GM23248 (cell line): ENCODE measurements at regions not wholly inside any gene's neighbourhood (a gene's known extent, or its start where the extent isn't known, plus 50 kb on each side); places are given as distances from the start of the nearest gene placed in this dataset. TPM values are rescaled to one million over a fixed set of nuclear protein-coding genes. Genes with fewer than 3 reads are reported as not detected.

Experiments
- DNase-seq: peaks from one replicate; pipeline ENCODE4 v3.0.0-alpha.2; 2015
- H2AFZ ChIP-seq: fragments of 200-600 bp; sonication (generic); 2 replicates; pipeline ENCODE4 v1.6.1; 2016; ENCODE audit warnings: antibody characterized with exemption
- H3F3A ChIP-seq: fragments of 200-600 bp; sonication (generic); 2 replicates; pipeline ENCODE4 v1.6.1; 2016; ENCODE audit warnings: mild to moderate bottlenecking, antibody characterized with exemption, mixed run types; ENCODE audit not compliant: insufficient read depth
- H3K27ac ChIP-seq: fragments of 200-600 bp; sonication (generic); 2 replicates; pipeline ENCODE4 v1.5.1; 2016; ENCODE audit warnings: mild to moderate bottlenecking
- H3K27me3 ChIP-seq: fragments of 200-600 bp; sonication (generic); replicated peaks from 2 replicates; pipeline ENCODE4 v1.6.1; 2016; ENCODE audit warnings: mild to moderate bottlenecking; ENCODE audit not compliant: insufficient read depth
- H3K36me3 ChIP-seq: fragments of 200-600 bp; sonication (generic); 2 replicates; pipeline ENCODE4 v1.6.1; 2016; ENCODE audit warnings: low read depth, mild to moderate bottlenecking
- H3K4me1 ChIP-seq: fragments of 200-600 bp; sonication (generic); 2 replicates; pipeline ENCODE4 v1.6.1; 2016; ENCODE audit warnings: mild to moderate bottlenecking; ENCODE audit not compliant: insufficient read depth
- H3K4me2 ChIP-seq: fragments of 200-600 bp; sonication (generic); one replicate; pipeline ENCODE4 v1.6.1; 2016; ENCODE audit warnings: mild to moderate bottlenecking; ENCODE audit not compliant: unreplicated experiment
- H3K4me3 ChIP-seq: fragments of 200-600 bp; sonication (generic); 2 replicates; pipeline ENCODE4 v1.5.1; 2016; ENCODE audit warnings: mild to moderate bottlenecking
- H3K79me2 ChIP-seq: fragments of 200-600 bp; sonication (generic); 2 replicates; pipeline ENCODE4 v1.6.1; 2016; ENCODE audit warnings: mild to moderate bottlenecking; ENCODE audit not compliant: insufficient read depth
- H3K9ac ChIP-seq: fragments of 200-600 bp; sonication (generic); 2 replicates; pipeline ENCODE4 v1.6.1; 2016; ENCODE audit warnings: mild to moderate bottlenecking
- H3K9me2 ChIP-seq: fragments of 200-600 bp; sonication (generic); 2 replicates; pipeline ENCODE4 v1.6.1; 2016; ENCODE audit warnings: mixed run types, mild to moderate bottlenecking, moderate library complexity; ENCODE audit not compliant: insufficient read depth
- H3K9me3 ChIP-seq: fragments of 200-600 bp; sonication (generic); one replicate; pipeline ENCODE4 v1.6.1; 2017; ENCODE audit warnings: low read depth
- H4K20me1 ChIP-seq: fragments of 200-600 bp; sonication (generic); 2 replicates; pipeline ENCODE4 v1.6.0; 2016; ENCODE audit not compliant: insufficient read depth
- EZH2 ChIP-seq: fragments of 200-600 bp; sonication (generic); IDR thresholded peaks from 2 replicates; pipeline ENCODE4 v1.6.1; 2018; ENCODE audit warnings: antibody characterized with exemption, mild to moderate bottlenecking; ENCODE audit not compliant: insufficient read depth, poor library complexity, severe bottlenecking
- EZH2phosphoT487 ChIP-seq: fragments of 200-600 bp; sonication (generic); IDR thresholded peaks from 2 replicates; pipeline ENCODE4 v1.6.1; 2018; ENCODE audit warnings: antibody characterized with exemption, moderate library complexity, mild to moderate bottlenecking, low read depth; ENCODE audit not compliant: insufficient read depth
- WGBS, 2 experiments: methylation state at CpG; one replicate each; pipeline ENCODE4 v1.1.6; 2015 to 2017; ENCODE audit warnings: low lambda C conversion rate in 2 of 2, low coverage in 1 of 2; ENCODE audit errors: missing lambda C conversion rate in 2 of 2; 5-methylcytosine and 5-hydroxymethylcytosine counted together
- in situ Hi-C: fragments of 300-500 bp; cut with MboI; formaldehyde crosslinking; loops from 2 replicates; pipeline ENCODE4 v1.15.0; 2020
- small RNA-seq: library from RNA; depleted of rRNA; stranded (forward); fragments of <200 nt; gene quantifications from one replicate; pipeline ENCODE3, GENCODE V24; 2014; ENCODE audit warnings: low read depth, low replicate concordance

DNA sequence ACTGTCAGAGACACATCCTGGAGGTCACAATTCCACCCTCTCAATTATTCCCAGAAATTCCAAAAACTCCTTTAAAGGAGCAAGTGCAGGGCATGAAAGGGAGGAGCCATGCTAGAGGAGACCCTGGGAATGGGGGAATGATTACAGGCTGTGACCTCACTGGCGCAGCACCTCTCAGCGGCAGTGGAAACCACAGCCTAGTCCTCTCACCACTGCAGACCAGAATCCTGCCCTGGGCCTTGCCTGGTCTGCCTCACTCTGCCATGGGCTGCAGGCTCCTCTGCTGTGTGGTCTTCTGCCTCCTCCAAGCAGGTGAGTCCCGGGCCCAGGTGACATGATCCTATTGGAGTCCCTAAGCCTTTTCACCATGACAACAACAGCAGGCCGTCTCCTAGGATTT is 50.5 kb upstream of the PRSS58 start:
- no peaks in the 10 kb centered on the region for H3K36me3 ChIP-seq
- H3K27ac ChIP-seq = no peak overlapping the region
- no peak overlapping the region for H2AFZ ChIP-seq
- no peaks in the 10 kb centered on the region for H3K4me1 ChIP-seq
- no peaks in the 10 kb centered on the region for H3K9me3 ChIP-seq
- no peaks in the 10 kb centered on the region for H3K79me2 ChIP-seq
- no peaks in the 10 kb centered on the region for H4K20me1 ChIP-seq
- TF ChIP-seq EZH2 (no peak), EZH2phosphoT487 (no peak)
- H3K4me2 ChIP-seq = no peak overlapping the region
- H3K4me3 ChIP-seq = no peak overlapping the region
- no peak overlapping the region for H3K9ac ChIP-seq
- in situ Hi-C loops = no loop called here
- peaks cover 29% of the 10 kb centered on the region for H3K27me3 ChIP-seq
- WGBS, 2 experiments = 16 to 44% methylated on average over 4 of the region's 4 CpGs
- H3K9me2 ChIP-seq = no peaks in the 10 kb centered on the region
- DNase-seq = no peak
- no peaks in the 10 kb centered on the region for H3F3A ChIP-seq

Small RNAs in the stretch of these regions (small RNA-seq; reads per million reads assigned to genes)
- gene TRBV5-2 (not detected), gene TRBV8-1 (not detected), gene TRBV8-2 (not detected)
